ENCODE measurements at regions not wholly inside any gene's neighbourhood (a gene's known extent, or its start where the extent isn't known, plus 50 kb on each side); places are given as distances from the start of the nearest gene placed in this dataset.

DNA sequence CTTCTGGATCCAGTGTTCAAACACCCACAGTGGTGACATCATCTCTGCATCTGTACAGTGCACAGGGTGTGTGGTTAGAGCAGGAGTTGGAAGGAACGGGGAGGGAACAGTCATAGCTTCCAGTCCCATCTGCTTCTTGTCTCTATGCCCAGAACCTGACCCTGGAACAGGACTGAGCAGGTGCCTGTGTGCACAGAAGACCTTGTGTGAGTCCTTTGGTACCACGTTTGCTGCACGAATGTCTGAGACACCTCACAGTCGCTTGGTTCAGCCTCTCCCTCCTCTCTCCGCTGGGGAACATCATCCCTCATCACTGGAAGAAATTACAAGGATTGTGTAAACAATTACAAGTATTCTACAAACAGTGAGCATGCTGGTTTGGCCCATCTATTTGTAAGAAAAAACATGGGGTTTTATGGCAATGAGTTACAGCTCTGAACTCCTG, 243.0 kb upstream of the KLF6 start:
- TF ChIP-seq, protein P1, sequence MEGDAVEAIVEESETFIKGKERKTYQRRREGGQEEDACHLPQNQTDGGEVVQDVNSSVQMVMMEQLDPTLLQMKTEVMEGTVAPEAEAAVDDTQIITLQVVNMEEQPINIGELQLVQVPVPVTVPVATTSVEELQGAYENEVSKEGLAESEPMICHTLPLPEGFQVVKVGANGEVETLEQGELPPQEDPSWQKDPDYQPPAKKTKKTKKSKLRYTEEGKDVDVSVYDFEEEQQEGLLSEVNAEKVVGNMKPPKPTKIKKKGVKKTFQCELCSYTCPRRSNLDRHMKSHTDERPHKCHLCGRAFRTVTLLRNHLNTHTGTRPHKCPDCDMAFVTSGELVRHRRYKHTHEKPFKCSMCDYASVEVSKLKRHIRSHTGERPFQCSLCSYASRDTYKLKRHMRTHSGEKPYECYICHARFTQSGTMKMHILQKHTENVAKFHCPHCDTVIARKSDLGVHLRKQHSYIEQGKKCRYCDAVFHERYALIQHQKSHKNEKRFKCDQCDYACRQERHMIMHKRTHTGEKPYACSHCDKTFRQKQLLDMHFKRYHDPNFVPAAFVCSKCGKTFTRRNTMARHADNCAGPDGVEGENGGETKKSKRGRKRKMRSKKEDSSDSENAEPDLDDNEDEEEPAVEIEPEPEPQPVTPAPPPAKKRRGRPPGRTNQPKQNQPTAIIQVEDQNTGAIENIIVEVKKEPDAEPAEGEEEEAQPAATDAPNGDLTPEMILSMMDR (IDR thresholded peaks at IDR 0.05; ENCODE audit: extremely low read depth in 1 of 2, insufficient read depth in 1 of 2, low read depth in 1 of 2, low read length in 2 of 2), result no peak
- TF ChIP-seq POLR2A (IDR thresholded peaks at IDR 0.05; ENCODE audit: low read depth, low read length), result no peak
- TF ChIP-seq JUN (IDR thresholded peaks at IDR 0.05; ENCODE audit: borderline replicate concordance, insufficient read depth, insufficient read length, low read depth), result no peak
- no peak for TF ChIP-seq POLR2AphosphoS5 (IDR thresholded peaks at IDR 0.05; ENCODE audit: insufficient read depth, low read depth, low read length)
- TF ChIP-seq, protein P2, sequence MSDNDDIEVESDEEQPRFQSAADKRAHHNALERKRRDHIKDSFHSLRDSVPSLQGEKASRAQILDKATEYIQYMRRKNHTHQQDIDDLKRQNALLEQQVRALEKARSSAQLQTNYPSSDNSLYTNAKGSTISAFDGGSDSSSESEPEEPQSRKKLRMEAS (IDR thresholded peaks at IDR 0.05; ENCODE audit: insufficient read depth, insufficient read length), result no peak
